IPS DF 4.7 (cell line): ENCODE measurements at regions not wholly inside any gene's neighbourhood (a gene's known extent, or its start where the extent isn't known, plus 50 kb on each side); places are given as distances from the start of the nearest gene placed in this dataset.
"Not testable (repeated sequence)": the region's sequence is repeated elsewhere in the genome, so short reads cannot be mapped to it uniquely, and the experiment has no call there.

Source experiments
- DNase-seq: peaks from one replicate; pipeline ENCODE4 v3.0.0-alpha.2; 2013; ENCODE audit warnings: low spot score; ENCODE audit errors: extremely low read depth

DNA sequence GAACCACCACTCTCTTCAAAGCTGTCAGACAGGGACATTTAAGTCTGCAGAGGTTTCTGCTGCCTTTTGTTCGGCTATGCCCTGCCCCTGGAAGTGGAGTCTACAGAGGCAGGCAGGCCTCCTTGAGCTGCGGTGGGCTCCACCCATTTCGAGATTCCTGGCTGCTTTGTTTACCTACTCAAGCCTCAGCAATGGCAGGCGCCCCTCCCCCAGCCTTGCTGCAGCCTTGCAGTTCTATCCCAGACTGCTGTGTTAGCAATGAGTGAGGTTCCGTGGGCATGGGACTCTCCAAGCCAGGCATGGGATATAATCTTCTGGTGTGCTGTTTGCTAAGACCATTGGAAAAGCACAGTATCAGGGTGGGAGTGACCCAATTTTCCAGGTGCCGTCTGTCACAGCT, 417.2 kb downstream of the KIF20B start:
- not testable (repeated sequence) for DNase-seq

DNA sequence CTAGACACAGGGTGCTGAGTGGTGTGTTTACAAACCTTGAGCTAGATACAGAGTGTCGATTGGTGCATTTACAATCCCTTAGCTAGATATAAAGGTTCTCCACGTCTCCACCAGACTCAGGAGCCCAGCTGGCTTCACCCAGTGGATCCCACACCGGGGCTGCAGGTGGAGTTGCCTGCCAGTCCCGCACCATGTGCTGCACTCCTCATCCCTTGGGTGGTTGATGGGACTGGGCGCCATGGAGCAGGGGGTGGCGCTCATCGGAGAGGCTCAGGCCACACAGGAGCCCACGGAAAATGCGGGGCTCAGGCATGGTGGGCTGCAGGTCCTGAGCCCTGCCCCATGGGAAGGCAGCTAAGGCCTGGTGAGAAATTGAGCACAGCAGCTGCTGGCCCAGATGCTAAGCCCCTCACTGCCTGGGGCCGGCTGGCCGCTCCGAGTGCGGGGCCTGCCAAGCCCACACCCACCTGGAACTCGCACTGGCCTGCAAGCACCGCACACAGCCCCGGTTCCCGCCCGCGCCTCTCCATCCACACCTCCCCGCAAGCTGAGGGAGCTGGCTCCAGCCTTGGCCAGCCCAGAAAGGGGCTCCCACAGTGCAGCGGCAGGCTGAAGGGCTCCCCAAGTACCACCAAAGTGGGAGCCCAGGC, 418.4 kb downstream of the KIF20B start:
- DNase-seq, result not testable (repeated sequence)

DNA sequence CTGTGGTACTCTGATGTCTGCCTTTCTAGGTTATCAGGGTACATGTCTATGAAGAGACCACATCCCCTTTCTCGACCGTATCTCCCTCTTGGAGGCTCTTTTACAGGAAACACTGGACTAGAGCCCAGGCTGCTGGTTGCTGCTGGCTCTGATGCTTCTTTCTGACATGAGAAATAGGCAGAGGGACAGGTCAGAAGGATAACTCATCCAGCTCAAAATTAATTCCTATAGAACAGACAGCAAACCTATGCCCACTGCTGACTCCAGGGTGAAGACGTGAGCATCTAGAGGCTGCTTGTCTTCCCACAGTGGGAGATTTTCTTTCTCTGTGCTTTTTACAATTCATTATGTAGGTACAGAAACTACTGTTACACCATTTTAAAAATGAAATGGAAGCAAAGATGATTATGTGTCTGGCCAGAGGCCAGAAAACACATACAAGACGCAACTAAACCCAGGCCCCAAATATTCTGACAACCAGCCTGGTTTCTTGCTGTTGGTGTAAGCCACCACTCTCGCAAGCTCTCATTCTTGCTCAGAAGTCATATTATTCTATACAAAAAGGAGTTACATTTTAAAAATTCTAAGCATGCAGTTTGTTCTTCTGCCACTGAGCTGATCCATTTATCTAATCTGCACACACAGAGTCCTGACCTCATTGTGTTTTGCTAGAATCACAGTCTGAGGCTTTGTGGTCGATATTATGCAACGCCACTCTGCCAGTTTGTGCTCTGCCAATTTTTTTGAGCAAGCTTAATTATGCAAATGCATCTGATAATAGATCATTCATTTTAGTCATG, 424.3 kb downstream of the KIF20B start:
- no peak for DNase-seq

DNA sequence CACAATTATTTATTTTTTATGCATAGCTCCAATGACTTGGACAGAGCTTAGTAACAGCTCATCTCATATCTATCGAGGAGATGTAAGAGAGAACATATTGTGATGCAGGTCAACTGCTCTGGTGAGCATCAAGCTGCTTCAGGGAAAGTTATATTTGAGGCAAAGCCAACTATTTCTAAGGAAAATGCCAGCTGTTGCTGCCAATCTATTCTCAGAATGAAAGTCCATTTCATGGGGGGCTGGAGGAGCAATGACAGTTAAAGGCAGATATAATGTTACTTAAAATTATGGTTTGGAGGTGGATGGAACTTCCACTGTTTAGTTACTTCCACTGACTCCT, 424.8 kb downstream of the KIF20B start:
- DNase-seq, result no peak

DNA sequence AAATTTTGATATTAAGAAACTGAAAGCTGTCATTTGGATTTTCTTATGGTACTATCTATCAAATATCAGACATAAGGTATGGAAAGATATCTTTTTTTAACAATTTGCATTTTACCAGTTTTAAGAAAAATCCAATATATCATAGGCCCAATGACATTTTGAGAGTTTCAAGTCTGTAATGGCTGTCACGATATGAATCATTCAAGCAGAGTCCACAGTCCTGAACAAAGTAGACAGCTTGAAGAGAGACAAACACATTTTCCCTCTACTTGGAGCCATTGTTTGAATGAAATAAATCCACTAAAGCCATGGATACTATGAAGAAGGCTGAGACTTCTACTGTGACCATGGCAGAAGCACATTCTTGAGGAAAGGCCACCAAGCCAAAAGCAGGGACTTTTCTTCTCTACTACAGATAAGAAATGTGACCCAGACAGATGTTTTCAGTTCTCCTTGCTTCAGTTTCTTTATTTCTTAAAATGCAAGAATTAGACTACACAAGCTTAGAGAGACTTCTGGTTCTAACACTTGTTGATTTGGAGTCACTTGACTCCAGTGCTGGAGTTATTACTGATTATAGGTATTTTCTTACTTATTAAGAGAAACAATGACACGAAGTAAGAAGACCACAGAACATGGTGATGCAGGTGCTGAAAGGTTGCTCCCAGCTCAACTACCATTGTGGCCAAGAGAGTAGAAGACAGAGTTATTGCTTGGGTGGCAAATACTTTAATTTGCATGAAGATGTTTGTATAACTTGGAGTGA, 429.1 kb downstream of the KIF20B start:
- DNase-seq, result no peak

DNA sequence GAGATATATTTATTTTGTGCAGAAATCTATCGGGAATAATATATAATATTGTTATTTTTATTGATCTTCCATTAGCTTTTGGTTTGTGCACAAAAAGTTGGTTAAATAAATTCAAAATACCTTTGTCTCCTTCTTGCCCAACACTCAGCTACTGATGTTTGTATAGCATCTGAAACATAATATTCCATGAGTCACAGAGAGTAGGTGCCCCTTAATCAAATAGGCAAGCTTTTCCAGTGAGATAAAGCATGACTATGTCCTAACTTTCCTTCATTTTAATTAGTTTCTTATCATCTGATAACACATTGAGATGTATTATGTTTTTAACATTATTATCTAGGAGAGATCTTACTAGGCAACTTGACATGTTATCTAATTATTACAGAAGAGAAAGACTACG, 432.2 kb downstream of the KIF20B start:
- no peak for DNase-seq

DNA sequence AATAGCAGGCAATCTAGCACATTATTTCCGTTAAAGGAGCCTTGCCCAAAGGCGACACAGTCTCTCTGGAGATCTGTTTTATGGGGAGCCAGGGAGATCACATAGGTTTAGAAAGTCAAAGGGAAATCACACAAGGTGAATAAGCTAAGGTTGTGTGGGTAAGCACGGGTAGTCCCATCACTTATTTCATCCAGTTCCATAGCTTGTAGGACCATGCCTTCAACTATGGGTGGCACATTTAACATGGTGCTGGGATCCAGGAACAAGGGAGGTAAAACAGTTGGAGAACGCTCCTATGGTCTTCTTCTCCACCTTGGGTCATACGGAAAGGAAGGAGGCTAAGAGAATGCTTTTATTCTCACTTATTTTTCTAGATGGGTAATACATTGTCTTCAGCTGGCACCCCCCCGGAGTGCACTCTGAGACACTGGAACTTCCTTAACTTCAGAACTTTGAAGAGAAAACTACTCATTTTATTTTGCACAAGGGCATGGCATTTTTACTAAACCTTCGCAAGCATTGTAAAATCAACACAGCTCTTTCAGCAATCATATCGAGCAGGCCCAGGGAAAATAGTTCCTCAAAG, 435.4 kb downstream of the KIF20B start:
- no peak for DNase-seq

DNA sequence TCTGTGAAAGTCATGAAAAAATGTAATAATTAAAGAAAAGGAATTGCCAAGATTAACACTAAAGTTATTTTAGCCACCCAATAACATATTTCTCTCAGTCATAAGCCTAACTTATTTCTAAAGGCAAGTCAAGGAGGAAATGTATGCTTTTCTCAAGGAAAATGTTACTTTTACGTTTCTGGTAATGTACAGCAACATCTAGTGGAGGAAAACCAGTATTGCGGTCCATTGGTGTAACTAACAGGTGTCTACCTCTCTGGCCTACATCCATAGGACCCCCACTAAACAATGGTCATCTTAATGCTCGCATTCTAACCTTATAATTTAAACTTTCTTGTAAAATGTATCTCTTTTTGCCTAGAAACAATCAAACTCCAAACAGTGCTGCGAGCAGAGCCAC, 437.5 kb downstream of the KIF20B start:
- DNase-seq, result peak; percentile 28

DNA sequence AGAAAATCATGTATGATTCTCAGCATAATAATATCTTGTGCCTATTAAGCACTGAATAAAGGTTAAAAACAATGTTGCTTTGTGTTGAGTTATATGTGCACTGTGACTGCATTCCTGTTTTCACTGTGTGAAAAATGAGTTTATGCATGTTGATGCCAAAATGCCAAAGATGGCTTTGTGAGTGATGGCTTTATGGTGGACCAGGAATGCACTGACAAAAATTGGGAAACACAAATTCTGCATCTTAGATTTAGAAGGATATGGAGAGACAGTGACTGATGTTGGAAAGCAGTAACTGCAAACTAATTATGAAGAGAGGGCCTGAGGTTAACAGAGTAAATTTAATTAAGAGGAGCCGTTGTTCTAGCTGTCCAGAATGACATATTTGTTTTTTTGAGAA, 440.4 kb downstream of the KIF20B start:
- no peak for DNase-seq

DNA sequence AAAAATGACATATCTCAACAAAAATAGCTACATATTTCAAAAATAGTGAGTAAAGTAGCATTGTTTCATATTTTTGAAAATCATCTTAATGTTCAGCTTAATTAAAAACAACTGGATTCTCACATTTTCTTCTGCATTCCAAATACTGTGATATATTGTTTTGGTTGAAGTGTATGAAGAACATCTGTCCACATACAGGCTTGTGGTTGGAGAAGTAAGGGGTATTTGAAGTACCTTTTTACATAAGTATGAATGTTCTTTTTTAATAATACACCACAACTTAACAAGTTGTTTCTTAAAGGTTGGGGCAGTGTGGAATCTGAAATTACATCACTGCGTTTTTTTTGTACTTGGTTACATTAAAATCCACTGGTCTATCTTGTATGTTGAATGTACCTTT, 442.5 kb downstream of the KIF20B start:
- no peak for DNase-seq

DNA sequence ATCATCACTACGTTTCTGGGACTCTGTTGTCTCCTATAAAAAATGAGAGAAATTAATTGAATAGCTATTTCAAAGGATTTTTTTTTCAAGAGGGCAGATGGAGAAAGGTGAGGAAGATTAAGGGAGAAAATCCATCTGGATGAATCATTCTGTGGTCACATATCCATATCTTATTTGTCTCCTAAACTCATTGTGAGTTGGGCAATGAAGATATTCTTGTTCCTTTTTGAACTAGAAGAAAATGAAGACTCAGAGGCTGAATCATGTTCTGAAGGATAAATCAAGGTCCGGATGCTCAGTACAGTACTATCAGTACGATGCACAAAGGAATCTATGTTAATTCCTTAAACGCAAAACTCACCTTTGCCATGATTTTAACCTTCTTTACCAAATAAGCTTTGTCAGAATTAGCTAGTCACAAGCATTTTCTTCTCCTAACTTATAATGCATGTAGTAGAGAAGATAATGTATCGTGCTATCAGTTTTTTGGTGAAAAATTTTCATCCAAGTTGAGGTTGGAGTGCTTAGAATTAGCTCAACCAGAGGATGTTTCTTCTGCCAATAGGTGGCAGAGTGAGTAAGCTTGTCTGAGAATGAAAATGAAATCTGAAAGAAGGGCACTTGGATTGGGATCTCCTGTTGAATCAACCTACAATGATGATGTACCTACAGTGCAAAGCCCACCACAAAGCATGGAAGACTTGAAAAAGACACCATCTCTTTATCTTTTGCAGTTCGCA, 446.9 kb downstream of the KIF20B start:
- peak; percentile 11 for DNase-seq

DNA sequence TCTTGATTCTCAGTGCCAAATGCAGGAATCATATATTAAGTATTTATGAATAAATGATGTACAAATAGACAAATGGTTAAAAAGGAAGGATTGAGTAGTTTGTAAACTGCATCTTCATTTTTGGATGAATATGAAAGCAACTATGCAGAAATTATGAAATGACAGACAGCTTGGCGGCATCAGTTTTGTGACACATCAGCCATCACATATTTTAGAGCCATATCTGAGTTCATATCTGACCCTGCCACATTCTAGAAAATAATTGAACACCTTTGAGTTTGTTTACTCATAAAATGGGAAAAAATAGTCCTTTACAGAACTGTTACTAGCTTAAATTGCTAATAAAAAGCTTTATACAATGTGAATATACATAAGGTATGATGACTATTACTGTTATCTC, 448.2 kb downstream of the KIF20B start:
- no peak for DNase-seq

DNA sequence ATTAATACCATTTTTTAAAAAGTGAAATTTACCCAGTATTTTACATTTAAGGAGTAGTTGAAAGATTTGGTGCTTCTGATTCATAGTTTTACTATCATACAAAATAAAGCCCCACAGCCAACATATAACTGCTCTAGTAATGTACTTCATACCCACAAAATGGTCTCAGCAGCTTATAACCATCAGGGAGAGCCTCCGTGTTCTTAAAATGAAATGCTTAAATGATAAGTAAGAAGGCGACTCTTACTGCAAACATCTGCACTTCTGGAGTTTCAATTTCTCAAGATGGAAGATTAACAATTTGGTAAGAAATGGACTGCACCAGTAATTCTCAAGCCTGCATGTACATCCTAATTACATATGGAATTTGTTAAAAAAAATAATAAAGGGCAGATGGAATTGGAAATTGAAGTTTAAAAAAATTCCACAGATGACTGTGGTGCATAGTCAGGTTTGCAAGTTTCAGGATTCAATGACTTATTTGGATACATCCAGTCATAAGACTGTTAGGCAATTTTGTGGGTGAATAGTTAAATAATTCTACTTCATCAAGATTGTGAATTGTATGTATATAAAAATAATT, 461.0 kb downstream of the KIF20B start:
- DNase-seq, result no peak

DNA sequence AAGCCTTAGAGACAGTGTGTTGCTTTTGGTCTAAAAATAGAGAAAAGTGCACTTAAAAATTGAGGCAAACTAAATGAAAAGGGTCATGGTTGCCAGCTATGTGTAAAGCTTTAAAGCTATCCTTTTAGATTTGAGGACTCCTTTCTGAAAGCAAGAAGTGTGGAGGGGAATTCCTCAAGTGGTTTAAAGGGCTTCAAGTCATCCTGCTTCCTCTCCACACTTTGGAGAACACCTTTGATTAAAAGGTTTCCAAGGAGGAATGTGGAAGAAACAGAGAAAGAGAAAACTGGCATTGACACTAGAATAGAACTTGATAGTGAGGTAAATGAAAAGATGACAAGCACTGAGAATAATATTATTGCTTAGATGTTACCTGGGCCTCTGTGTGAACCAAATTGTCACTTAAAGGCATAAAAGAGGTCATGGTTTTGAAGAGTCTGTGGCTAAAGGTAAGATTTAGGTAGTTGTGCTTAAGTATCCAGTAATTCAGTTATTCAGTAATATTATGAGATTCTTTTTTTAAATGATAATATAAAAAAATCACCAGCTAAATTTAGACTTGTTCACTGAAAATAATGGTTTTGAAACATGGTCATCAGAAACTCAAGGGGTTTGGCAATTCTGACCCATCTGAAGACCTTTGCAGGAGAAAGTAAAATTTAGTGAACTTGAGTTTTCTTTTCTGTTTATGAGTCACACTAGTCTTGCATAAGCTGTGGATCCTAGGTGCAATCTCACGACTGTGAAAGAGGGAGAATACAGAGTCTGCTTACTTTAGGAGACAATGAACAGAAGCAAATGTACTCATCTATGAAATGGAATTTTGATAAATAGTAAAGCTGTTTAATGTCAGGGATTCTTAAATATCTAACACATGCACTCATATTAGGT, 466.0 kb downstream of the KIF20B start:
- DNase-seq, result no peak

DNA sequence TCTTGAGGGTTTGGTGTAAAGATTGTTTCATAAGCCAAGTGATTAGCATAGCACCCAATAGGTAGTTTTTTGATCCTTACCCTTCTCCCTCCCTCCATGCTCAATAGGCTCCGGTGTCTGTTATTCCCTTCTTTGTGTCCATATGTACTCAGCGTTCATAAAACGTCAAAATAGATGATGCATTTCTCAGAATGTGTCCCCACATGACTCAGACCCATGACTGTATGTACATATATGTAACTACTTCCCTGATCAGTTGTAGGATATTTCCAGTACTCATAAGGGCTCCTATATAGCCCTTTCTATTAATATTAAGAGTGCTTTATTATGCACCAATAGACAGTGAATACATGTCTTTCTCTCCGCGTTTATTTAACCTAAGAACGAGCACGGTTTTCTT, 466.9 kb downstream of the KIF20B start:
- no peak for DNase-seq

DNA sequence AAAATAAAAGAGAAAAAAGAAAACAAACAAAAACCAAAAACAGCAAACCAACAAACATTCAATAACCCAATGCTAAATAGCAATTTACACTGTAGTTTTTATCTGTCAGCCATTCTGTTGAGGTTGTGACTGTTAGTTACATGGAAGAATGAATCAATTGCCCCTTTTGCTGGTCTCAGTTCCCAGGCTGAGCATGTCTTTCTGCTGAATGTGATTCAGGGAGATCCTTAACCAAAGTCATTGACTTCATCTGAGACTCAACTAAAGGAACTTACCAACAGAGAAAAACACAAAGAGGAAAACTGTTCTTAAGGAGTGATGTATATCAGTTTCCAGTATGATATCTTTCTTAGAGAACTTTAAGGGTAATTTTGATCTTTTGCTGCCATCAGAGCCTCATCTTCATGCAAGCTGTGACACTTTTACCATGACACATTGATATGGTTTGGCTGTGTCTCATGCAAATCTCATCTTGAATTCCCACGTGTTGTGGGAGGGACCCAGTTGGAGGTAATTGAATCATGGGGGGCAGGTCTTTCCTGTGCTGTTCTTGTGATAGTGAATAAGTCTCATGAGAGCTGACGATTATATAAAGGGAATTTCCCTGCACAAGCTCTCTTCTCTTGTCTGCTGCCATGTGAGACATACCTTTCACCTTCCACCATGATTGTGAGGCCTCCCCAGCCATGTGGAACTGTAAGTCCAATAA, 469.8 kb downstream of the KIF20B start:
- no peak for DNase-seq

DNA sequence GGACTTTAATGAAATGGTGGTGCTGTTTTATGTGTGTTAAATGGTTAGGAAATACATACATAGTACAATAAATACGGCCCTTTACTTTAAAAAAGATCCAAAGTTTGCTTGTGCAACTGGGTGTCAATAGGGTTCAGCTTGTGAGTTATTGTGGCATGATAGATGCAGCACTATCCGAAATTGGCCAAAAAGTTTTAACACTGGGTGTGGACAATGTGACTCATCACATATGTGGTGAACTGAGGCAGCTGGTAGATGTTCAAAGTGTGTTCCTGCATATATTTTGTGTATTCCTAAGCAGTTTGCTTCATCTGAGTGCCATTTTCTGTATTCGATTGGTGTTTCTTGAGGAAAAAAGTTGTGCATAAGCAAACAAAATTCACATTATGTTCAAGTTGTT, 473.1 kb downstream of the KIF20B start:
- no peak for DNase-seq

DNA sequence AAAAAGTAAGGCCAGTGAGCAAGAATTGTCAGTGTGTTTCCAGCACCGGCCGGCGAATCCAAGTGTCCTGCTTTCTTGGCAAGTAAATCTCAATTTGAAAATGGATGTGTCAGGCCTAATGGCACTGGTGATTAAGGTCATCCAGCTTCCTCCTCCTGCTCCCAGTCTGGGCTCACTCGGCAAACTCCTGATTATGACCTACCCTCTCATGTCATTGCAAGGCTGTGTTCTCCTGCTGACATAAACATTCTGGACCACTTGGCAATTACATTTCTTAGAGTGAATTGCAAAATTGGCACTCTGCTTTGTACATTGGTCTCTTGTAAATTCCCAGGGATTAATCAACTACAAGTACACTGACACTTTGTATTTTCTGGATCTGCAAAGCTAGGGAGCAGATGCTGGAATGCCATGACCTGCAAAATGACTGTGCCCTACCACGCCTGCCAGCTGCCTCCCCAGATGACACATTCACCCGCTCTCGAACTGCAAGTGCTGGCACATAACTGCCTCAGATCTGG, 473.8 kb downstream of the KIF20B start:
- DNase-seq, result no peak
